Stomach (tissue), 4 donors: ENCODE measurements at regions not wholly inside any gene's neighbourhood (a gene's known extent, or its start where the extent isn't known, plus 50 kb on each side); places are given as distances from the start of the nearest gene placed in this dataset.

Experiments used
- POLR2A ChIP-seq, 4 donors: fragments of 450-650 bp; IDR thresholded peaks; one replicate each; pipeline ENCODE4 v1.6.1; 2016; ENCODE audit warnings: antibody characterized with exemption in 4 of 4, control low read depth in 2 of 4, mild to moderate bottlenecking in 1 of 4, moderate library complexity in 1 of 4
- POLR2AphosphoS5 ChIP-seq, 3 donors: sonication (generic); formaldehyde crosslinking; IDR thresholded peaks; one replicate each; pipeline ENCODE4 v1.6.1; 2016; ENCODE audit warnings: antibody characterized with exemption in 3 of 3
- TF ChIP-seq, protein P1 (sequence below), 7 experiments: fragments of 450-650 bp in 4 of 7; fragments of 200-600 bp in 3 of 7; sonication (generic) in 3 of 7; IDR thresholded peaks; one replicate each; pipeline ENCODE4 v1.5.1; 2016 to 2019; ENCODE audit warnings: antibody characterized with exemption in 7 of 7, control low read depth in 2 of 7, mild to moderate bottlenecking in 1 of 7

DNA sequence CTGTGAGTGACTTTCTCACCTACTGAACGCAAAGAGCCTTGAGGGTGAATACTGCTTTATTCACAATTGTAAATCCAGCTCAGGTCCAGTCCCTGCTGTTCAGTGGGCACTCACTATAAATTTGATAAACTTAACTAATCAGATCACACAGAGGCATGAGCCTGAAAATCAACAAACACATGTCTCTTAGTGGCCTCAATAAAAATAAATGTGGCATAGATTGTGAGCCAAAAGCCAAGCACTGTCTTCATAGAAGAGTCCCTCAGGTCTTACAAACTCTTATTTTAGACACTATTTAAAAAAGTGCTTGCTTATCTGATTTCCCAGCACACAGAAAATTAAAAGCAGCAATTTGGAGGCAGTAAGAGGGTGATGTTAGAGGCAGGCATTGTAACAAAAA, 957.7 kb downstream of the SLITRK5 start:
- TF ChIP-seq, protein P1, sequence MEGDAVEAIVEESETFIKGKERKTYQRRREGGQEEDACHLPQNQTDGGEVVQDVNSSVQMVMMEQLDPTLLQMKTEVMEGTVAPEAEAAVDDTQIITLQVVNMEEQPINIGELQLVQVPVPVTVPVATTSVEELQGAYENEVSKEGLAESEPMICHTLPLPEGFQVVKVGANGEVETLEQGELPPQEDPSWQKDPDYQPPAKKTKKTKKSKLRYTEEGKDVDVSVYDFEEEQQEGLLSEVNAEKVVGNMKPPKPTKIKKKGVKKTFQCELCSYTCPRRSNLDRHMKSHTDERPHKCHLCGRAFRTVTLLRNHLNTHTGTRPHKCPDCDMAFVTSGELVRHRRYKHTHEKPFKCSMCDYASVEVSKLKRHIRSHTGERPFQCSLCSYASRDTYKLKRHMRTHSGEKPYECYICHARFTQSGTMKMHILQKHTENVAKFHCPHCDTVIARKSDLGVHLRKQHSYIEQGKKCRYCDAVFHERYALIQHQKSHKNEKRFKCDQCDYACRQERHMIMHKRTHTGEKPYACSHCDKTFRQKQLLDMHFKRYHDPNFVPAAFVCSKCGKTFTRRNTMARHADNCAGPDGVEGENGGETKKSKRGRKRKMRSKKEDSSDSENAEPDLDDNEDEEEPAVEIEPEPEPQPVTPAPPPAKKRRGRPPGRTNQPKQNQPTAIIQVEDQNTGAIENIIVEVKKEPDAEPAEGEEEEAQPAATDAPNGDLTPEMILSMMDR (IDR thresholded peaks at IDR 0.05) = no peak
- TF ChIP-seq POLR2AphosphoS5 (IDR thresholded peaks at IDR 0.05) (no peak), POLR2A (IDR thresholded peaks at IDR 0.05) (no peak)
